Bronchial epithelial cell (primary cell): ENCODE measurements at regions not wholly inside any gene's neighbourhood (a gene's known extent, or its start where the extent isn't known, plus 50 kb on each side); places are given as distances from the start of the nearest gene placed in this dataset.

ENCODE experiments used
- DNase-seq: peaks from one replicate; pipeline ENCODE4 v3.0.0-alpha.2; 2010; ENCODE audit warnings: low read depth
- FAIRE-seq: peaks from 2 replicates; lab custom pipeline; 2011; peaks lifted over from hg19 to GRCh38; lab: Jason Lieb, UNC
- H3K27me3 ChIP-seq: 2 replicates; pipeline ENCODE4 v1.5.1; 2011; ENCODE audit warnings: low read length; ENCODE audit not compliant: control insufficient read depth, insufficient read depth
- H3K36me3 ChIP-seq: 2 replicates; pipeline ENCODE4 v1.5.1; 2011; ENCODE audit warnings: low read length; ENCODE audit not compliant: control insufficient read depth, insufficient read depth
- H3K4me3 ChIP-seq: 2 replicates; pipeline ENCODE4 v1.5.1; 2011; ENCODE audit warnings: mild to moderate bottlenecking, low read depth, low read length, control low read depth
- CTCF ChIP-seq: IDR thresholded peaks from 2 replicates; pipeline ENCODE4 v1.5.1; 2011; ENCODE audit warnings: mild to moderate bottlenecking, moderate library complexity, low read length, control low read depth, inconsistent platforms; ENCODE audit not compliant: insufficient read depth, severe bottlenecking

DNA sequence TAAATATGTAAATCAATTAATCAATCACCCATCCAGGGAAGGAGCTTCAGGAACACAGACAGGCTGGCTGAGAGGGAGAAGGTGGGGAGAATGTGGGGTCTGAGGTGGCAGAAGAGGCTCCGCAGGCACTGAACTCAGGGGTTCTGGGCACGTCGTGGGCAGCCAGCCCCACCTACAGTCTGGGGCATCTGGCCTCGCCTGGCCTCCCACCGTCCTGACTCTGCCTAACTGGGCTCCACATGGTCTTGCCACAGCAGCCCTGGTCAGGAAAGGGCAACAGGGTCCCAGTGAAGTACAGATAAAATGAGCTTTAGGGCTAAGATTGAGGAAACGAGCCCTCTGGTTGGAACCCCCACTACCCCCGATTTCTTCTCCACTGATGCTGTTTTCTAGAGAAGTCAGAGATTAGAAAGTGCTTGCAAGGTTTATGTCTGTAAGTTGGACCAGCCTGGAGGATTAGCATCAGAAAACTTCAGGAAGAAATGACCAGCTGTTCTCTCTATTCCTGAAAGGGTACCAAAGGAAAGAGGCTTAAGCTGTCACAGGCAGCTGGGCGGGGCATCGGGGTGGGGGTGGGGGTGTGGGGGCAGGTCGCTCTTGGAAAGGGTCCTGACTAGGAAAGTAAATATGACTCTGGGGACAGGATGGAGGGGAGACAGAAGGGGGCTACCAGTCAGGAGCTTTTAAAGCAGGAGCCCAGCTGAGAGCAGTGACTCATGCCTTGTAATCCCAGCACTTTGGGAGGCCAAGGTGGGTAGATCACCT, 261.7 kb downstream of the BUD13 start:
- FAIRE-seq (no peak), DNase-seq (no peak)
- no peak overlapping the region for H3K4me3 ChIP-seq
- no peak for TF ChIP-seq CTCF
- H3K27me3 ChIP-seq, result no peaks in the 10 kb centered on the region
- H3K36me3 ChIP-seq, result no peaks in the 10 kb centered on the region

- no peaks in the 10 kb centered on the region for H3K36me3 ChIP-seq
- no peaks in the 10 kb centered on the region for H3K27me3 ChIP-seq
- FAIRE-seq (no peak), DNase-seq (no peak)
- H3K4me3 ChIP-seq, result no peak overlapping the region
- TF ChIP-seq CTCF, result no peak
Measured at GRCh38 chr11:116510166-116510565, 262.6 kb downstream of the BUD13 start.

DNA sequence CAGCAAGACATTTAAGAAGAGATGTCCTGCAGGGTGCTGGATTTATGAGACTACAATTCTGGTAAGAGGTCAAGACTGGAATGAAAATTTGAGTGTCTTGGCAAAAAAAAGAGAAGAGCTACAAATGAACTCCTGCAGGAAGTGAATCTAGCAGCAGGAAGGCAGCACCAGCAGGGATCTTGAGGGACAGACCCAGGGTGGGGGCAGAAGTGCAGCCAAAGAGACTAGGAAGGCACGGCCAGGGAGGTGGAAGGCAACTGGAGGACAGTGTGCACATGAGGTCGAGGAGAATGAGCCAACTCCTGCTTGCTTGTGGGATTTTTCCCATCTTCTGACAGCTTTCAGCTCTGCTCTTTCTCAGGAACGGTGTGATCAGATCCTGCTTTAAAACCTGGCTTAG, 263.2 kb downstream of the BUD13 start:
- Histone ChIP-seq H3K4me3 (no peak overlapping the region), H3K36me3 (no peaks in the 10 kb centered on the region), H3K27me3 (no peaks in the 10 kb centered on the region)
- TF ChIP-seq CTCF, result no peak
- no peak for FAIRE-seq
- no peak for DNase-seq

DNA sequence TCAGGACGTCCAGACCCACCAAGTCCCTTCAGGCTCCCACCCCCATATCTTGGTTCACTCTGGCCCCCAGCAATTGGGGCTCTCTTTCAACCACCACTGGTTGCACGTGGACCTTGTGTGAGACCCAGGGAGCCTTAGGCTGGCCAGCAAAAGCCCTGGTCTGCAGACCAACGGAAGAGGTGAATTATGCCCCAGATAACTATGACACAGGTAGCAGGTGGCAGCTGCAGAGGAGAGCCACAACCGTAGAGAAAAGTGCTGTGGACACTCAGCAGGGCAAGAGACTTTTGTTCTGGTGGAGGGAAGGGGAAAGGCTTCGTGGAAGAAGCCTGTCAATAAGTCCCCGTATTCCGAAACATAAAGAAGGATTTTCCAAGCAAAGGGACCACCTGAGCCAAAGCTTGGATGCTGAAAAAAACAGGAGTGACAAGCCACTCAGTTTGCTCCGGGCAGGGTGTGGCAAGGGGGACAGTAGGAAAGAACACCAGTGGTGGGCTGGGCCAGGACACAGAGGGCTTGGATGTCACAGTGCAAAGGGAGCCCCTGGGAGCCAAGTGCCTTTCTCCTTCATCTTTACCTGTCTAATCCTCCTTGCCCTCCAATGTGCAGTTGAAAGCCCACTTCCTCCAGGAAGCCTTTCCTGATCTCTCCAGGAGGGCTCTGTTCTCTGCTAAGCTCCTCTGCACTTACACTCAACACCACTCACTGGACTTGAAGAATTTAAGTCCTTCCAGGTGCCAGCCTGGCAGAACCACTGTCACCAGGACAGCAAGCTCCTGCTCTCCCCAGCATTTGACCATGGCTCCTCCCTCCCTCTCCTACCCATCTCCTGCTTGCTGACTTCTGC, 264.7 kb downstream of the BUD13 start:
- Histone ChIP-seq H3K36me3 (no peaks in the 10 kb centered on the region), H3K4me3 (no peak overlapping the region), H3K27me3 (no peaks in the 10 kb centered on the region)
- no peak for TF ChIP-seq CTCF
- FAIRE-seq, result peak; percentile 50
- no peak for DNase-seq

- DNase-seq (no peak), FAIRE-seq (no peak)
- H3K4me3 ChIP-seq, result no peak overlapping the region
- no peaks in the 10 kb centered on the region for H3K27me3 ChIP-seq
- no peaks in the 10 kb centered on the region for H3K36me3 ChIP-seq
- no peak for TF ChIP-seq CTCF
Measured at GRCh38 chr11:116507016-116507415, 265.8 kb downstream of the BUD13 start.
